Left ventricle myocardium inferior (tissue), 1 donor: ENCODE measurements at regions not wholly inside any gene's neighbourhood (a gene's known extent, or its start where the extent isn't known, plus 50 kb on each side); places are given as distances from the start of the nearest gene placed in this dataset.

ENCODE experiments used
- DNase-seq: peaks from one replicate; pipeline ENCODE4 v3.0.0-alpha.2; 2020
- H3K27ac ChIP-seq: fragments of 200-600 bp; replicated peaks from 2 replicates; pipeline ENCODE4 v1.8.0; 2021
- H3K27me3 ChIP-seq: fragments of 200-600 bp; 2 replicates; pipeline ENCODE4 v1.8.0; 2021; ENCODE audit warnings: low read depth
- H3K36me3 ChIP-seq: fragments of 200-600 bp; 2 replicates; pipeline ENCODE4 v1.8.0; 2021
- H3K4me1 ChIP-seq: fragments of 200-600 bp; 2 replicates; pipeline ENCODE4 v1.8.0; 2021
- H3K4me3 ChIP-seq: fragments of 200-600 bp; 2 replicates; pipeline ENCODE4 v1.8.0; 2021; ENCODE audit warnings: mild to moderate bottlenecking, moderate library complexity
- H3K9me3 ChIP-seq: fragments of 200-600 bp; replicated peaks from 2 replicates; pipeline ENCODE4 v1.8.0; 2021
- CTCF ChIP-seq: fragments of 200-600 bp; IDR thresholded peaks from 2 replicates; pipeline ENCODE4 v1.8.0; 2021; ENCODE audit warnings: antibody characterized with exemption, mild to moderate bottlenecking, borderline replicate concordance
- intact Hi-C: fragments of 100-400 bp; cut with micrococcal nuclease; formaldehyde crosslinking; loops from one replicate; pipeline ENCODE4 v1.11.0; 2022
- donor health status: DM: no; HTN: yes; CAD: no; lungs with severe emphysema.

- H3K27me3 ChIP-seq = peaks cover 95% of the 10 kb centered on the region
Measured at GRCh38 chr22:22953791-22954190, 66.2 kb downstream of the IGLL5 start.

GRCh38 chr22:22954656-22955055 is 67.0 kb downstream of the IGLL5 start:
- no peak for TF ChIP-seq CTCF
- Histone ChIP-seq H3K27me3 (peaks cover 86% of the 10 kb centered on the region), H3K4me1 (peaks cover 4% of the 10 kb centered on the region), H3K36me3 (no peaks in the 10 kb centered on the region), H3K4me3 (no peak overlapping the region), H3K9me3 (peaks cover 3% of the 10 kb centered on the region), H3K27ac (no peak overlapping the region)
- DNase-seq = no peak
- intact Hi-C loops = no loop called here

More at GRCh38 chr22:22953791-22954190, 66.2 kb downstream of the IGLL5 start:
- Histone ChIP-seq H3K4me1 (no peaks in the 10 kb centered on the region), H3K36me3 (no peaks in the 10 kb centered on the region), H3K27ac (no peak overlapping the region), H3K4me3 (no peak overlapping the region), H3K9me3 (peaks cover 3% of the 10 kb centered on the region)
- DNase-seq = no peak
- TF ChIP-seq CTCF = no peak
- intact Hi-C loops = no loop called here

- Histone ChIP-seq H3K36me3 (no peaks in the 10 kb centered on the region), H3K4me1 (peaks cover 9% of the 10 kb centered on the region), H3K27ac (no peak overlapping the region), H3K27me3 (peaks cover 79% of the 10 kb centered on the region), H3K4me3 (no peak overlapping the region), H3K9me3 (peaks cover 3% of the 10 kb centered on the region)
- no peak for TF ChIP-seq CTCF
- DNase-seq = no peak
- intact Hi-C loops = no loop called here
Measured at GRCh38 chr22:22955276-22955798, 67.7 kb downstream of the IGLL5 start.

- no peak overlapping the region for H3K4me3 ChIP-seq
- intact Hi-C loops = no loop called here
- DNase-seq = no peak
- TF ChIP-seq CTCF = peak; percentile 88
- H3K27me3 ChIP-seq = peaks cover 73% of the 10 kb centered on the region
- no peaks in the 10 kb centered on the region for H3K36me3 ChIP-seq
- H3K4me1 ChIP-seq = peaks cover 13% of the 10 kb centered on the region
- H3K9me3 ChIP-seq = peaks cover 5% of the 10 kb centered on the region
- no peak overlapping the region for H3K27ac ChIP-seq
Measured at GRCh38 chr22:22955866-22956535, 68.4 kb downstream of the IGLL5 start.

GRCh38 chr22:22957090-22957489 is 69.5 kb downstream of the IGLL5 start:
- H3K9me3 ChIP-seq = peaks cover 15% of the 10 kb centered on the region
- no peaks in the 10 kb centered on the region for H3K36me3 ChIP-seq
- H3K4me3 ChIP-seq = no peak overlapping the region
- intact Hi-C loops = no loop called here
- DNase-seq = no peak
- no peak overlapping the region for H3K27ac ChIP-seq
- H3K4me1 ChIP-seq = peaks cover 13% of the 10 kb centered on the region
- H3K27me3 ChIP-seq = peaks cover 62% of the 10 kb centered on the region
- TF ChIP-seq CTCF = no peak
